OCI-LY7 (cell line): ENCODE measurements at regions not wholly inside any gene's neighbourhood (a gene's known extent, or its start where the extent isn't known, plus 50 kb on each side); places are given as distances from the start of the nearest gene placed in this dataset.

Source experiments
- CTCF ChIP-seq: fragments of 200-600 bp; sonication (generic); conservative IDR thresholded peaks from 2 replicates; pipeline ENCODE4 v1.5.1; 2014; ENCODE audit warnings: mild to moderate bottlenecking, antibody characterized with exemption, low read length, moderate library complexity, mixed read lengths
- EZH2phosphoT487 ChIP-seq: fragments of 200-600 bp; sonication (generic); IDR thresholded peaks from 2 replicates; pipeline ENCODE4 v1.6.1; 2018; ENCODE audit warnings: low read depth, borderline replicate concordance, mild to moderate bottlenecking, mixed run types, antibody characterized with exemption, low read length, moderate library complexity, mixed read lengths

DNA sequence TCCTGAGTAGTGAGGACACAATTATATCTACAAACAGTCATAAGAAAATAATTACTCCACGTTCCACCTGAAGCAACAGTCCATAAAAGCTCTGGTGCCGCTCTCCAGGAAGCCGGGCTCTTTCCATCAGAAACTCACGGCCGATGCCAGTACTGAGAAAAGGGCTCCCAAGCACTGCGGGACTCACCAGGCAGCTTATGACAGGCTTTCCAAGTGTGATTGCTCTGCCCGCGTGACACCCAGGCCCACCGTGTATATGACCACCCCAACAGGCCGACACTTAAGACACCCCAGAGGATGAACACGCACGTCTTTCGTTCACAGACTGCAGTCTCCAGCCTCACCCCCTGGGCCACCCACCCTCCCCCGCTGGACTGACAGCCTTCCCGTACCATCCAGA is 199.0 kb downstream of the UQCRFS1 start:
- TF ChIP-seq EZH2phosphoT487 (no peak), CTCF (no peak)
